ENCODE measurements at regions not wholly inside any gene's neighbourhood (a gene's known extent, or its start where the extent isn't known, plus 50 kb on each side); places are given as distances from the start of the nearest gene placed in this dataset.

DNA sequence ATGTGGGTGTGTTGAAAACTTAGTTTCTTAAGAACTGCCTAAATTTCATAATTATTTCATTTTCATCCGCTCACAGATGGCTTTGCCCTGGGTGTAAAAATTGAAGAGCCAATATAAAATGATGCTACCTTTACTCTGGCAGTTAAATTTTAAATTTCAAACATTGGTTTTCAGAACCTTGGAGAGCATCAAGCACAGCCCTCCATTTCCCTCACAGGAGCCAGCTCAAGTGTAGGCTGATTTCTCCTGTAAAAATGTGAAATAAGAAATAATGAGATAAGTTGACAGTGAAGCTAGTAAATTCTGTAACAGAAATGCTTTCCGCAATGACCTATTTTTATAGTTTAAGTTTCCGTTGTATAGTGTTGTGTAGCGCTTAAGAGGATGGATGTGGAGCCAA is 53.9 kb upstream of the AKT3 start:
- Mint-ChIP-seq H3K4me1 (no peaks in the 10 kb centered on the region), H3K27ac (no peak overlapping the region), H3K27me3 (ENCODE audit: low read depth in 2 of 2) (peaks cover 25 to 39% of the 10 kb centered on the region in 2 donors), H3K4me3 (no peak overlapping the region), H3K36me3 (no peaks in the 10 kb centered on the region), H3K9me3 (no peaks in the 10 kb centered on the region)
- H3K4me1 ChIP-seq (ENCODE audit: control insufficient read depth, insufficient read depth, low read length), result no peaks in the 10 kb centered on the region
- TF ChIP-seq, protein P1, sequence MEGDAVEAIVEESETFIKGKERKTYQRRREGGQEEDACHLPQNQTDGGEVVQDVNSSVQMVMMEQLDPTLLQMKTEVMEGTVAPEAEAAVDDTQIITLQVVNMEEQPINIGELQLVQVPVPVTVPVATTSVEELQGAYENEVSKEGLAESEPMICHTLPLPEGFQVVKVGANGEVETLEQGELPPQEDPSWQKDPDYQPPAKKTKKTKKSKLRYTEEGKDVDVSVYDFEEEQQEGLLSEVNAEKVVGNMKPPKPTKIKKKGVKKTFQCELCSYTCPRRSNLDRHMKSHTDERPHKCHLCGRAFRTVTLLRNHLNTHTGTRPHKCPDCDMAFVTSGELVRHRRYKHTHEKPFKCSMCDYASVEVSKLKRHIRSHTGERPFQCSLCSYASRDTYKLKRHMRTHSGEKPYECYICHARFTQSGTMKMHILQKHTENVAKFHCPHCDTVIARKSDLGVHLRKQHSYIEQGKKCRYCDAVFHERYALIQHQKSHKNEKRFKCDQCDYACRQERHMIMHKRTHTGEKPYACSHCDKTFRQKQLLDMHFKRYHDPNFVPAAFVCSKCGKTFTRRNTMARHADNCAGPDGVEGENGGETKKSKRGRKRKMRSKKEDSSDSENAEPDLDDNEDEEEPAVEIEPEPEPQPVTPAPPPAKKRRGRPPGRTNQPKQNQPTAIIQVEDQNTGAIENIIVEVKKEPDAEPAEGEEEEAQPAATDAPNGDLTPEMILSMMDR (IDR thresholded peaks at IDR 0.05), result no peak
- H3K27ac ChIP-seq (ENCODE audit: low read length), result no peak overlapping the region
- DNase-seq (no peak), ATAC-seq (no peak)
- no peaks in the 10 kb centered on the region for H3K9me3 ChIP-seq (ENCODE audit: control insufficient read depth, insufficient read depth, low read length)
- no peak overlapping the region for H3K4me3 ChIP-seq (ENCODE audit: low read length)
- WGBS (ENCODE audit: insufficient coverage), result 89% methylated on average over 3 of the region's 4 CpGs
- H3K36me3 ChIP-seq (ENCODE audit: control insufficient read depth, insufficient read depth, low read length), result no peaks in the 10 kb centered on the region
- intact Hi-C loops (cut with micrococcal nuclease), result no loop called here
- H3K27me3 ChIP-seq (ENCODE audit: control insufficient read depth, insufficient read depth, low read length), result peaks cover 3% of the 10 kb centered on the region

DNA sequence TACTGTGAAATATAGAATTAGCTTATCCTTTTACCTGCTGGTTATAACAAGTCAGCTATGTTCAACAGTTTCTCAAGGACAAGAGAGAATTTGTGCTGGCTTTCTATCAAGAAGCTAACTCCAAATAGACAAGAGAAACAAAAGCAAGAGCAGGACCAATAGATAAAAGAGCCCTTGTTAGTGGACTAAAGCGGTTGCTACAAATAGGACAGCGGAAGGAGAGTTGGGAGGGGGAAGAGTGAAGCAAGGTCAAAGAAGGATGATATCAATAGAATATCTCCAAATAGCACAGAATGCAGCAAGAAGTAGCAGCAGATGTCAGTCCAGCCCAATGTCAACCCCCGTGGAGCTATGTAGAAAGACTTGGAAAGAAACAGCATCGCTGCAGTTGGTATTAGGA is 53.0 kb upstream of the AKT3 start:
- H3K36me3 ChIP-seq (ENCODE audit: control insufficient read depth, insufficient read depth, low read length), result no peaks in the 10 kb centered on the region
- intact Hi-C loops (cut with micrococcal nuclease), result no loop called here
- TF ChIP-seq, protein P1 (IDR thresholded peaks at IDR 0.05), result no peak
- no peaks in the 10 kb centered on the region for H3K9me3 ChIP-seq (ENCODE audit: control insufficient read depth, insufficient read depth, low read length)
- no peak overlapping the region for H3K27ac ChIP-seq (ENCODE audit: low read length)
- Mint-ChIP-seq H3K9me3 (no peaks in the 10 kb centered on the region), H3K27ac (no peak overlapping the region), H3K27me3 (ENCODE audit: low read depth in 2 of 2) (peaks cover 22 to 43% of the 10 kb centered on the region in 2 donors), H3K4me1 (no peaks in the 10 kb centered on the region), H3K36me3 (no peaks in the 10 kb centered on the region), H3K4me3 (no peak overlapping the region)
- H3K27me3 ChIP-seq (ENCODE audit: control insufficient read depth, insufficient read depth, low read length), result peaks cover 3% of the 10 kb centered on the region
- DNase-seq (no peak), ATAC-seq (no peak)
- no peaks in the 10 kb centered on the region for H3K4me1 ChIP-seq (ENCODE audit: control insufficient read depth, insufficient read depth, low read length)
- H3K4me3 ChIP-seq (ENCODE audit: low read length), result no peak overlapping the region
- WGBS (ENCODE audit: insufficient coverage), result 98% methylated on average over 4 of the region's 4 CpGs

DNA sequence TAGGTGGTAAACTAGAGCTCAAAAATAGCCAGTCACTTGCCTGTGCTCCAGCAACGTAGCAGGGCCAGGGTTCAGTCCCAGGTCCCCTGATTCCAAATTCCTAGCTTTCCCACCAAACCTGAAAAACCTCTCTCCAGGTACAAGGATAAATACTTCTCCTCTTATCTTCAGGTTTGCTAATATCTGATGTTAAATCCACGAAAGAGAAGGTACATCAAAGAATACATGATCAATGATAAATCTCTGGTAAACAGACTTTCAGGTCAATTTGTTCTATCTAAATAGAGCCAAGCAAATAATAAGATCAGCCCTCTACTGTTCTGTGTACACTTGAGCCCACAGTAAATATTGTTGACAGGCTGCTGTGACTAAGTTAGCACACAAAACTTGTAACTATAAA is 52.1 kb upstream of the AKT3 start:
- Mint-ChIP-seq H3K4me1 (no peaks in the 10 kb centered on the region), H3K9me3 (no peaks in the 10 kb centered on the region), H3K36me3 (no peaks in the 10 kb centered on the region), H3K4me3 (no peak overlapping the region), H3K27me3 (ENCODE audit: low read depth in 2 of 2) (peaks cover 19 to 39% of the 10 kb centered on the region in 2 donors), H3K27ac (no peak overlapping the region)
- H3K9me3 ChIP-seq (ENCODE audit: control insufficient read depth, insufficient read depth, low read length), result no peaks in the 10 kb centered on the region
- intact Hi-C loops (cut with micrococcal nuclease), result no loop called here
- no peak overlapping the region for H3K4me3 ChIP-seq (ENCODE audit: low read length)
- TF ChIP-seq, protein P1 (IDR thresholded peaks at IDR 0.05), result no peak
- H3K27ac ChIP-seq (ENCODE audit: low read length), result no peak overlapping the region
- DNase-seq (no peak), ATAC-seq (no peak)
- 56% methylated on average over 2 of the region's 2 CpGs for WGBS (ENCODE audit: insufficient coverage)
- no peaks in the 10 kb centered on the region for H3K4me1 ChIP-seq (ENCODE audit: control insufficient read depth, insufficient read depth, low read length)
- H3K36me3 ChIP-seq (ENCODE audit: control insufficient read depth, insufficient read depth, low read length), result no peaks in the 10 kb centered on the region
- H3K27me3 ChIP-seq (ENCODE audit: control insufficient read depth, insufficient read depth, low read length), result peaks cover 3% of the 10 kb centered on the region

All from natural killer cell (primary cell).